Choroid plexus epithelial cell (primary cell): ENCODE measurements at regions not wholly inside any gene's neighbourhood (a gene's known extent, or its start where the extent isn't known, plus 50 kb on each side); places are given as distances from the start of the nearest gene placed in this dataset.
"Not testable (repeated sequence)": the region's sequence is repeated elsewhere in the genome, so short reads cannot be mapped to it uniquely, and the experiment has no call there.

Source experiments
- DNase-seq: peaks from one replicate; pipeline ENCODE4 v3.0.0-alpha.2; 2010; ENCODE audit warnings: low read depth
- H3K4me3 ChIP-seq: 2 replicates; pipeline ENCODE4 v1.5.1; 2011; ENCODE audit warnings: low read depth, mild to moderate bottlenecking, control low read depth, low read length, moderate library complexity
- CTCF ChIP-seq: conservative IDR thresholded peaks from 2 replicates; pipeline ENCODE4 v1.5.1; 2011; ENCODE audit warnings: low read depth, mild to moderate bottlenecking, control low read depth, inconsistent platforms, low read length, moderate library complexity

- DNase-seq = no peak
- no peak overlapping the region for H3K4me3 ChIP-seq
- TF ChIP-seq CTCF = no peak
Measured at GRCh38 chr6:168188369-168189199, 109.6 kb upstream of the FRMD1 start.

- no peak for DNase-seq
- TF ChIP-seq CTCF = no peak
- H3K4me3 ChIP-seq = no peak overlapping the region
Measured at GRCh38 chr6:168186438-168186837, 107.4 kb upstream of the FRMD1 start.

- H3K4me3 ChIP-seq, DNase-seq: not testable (repeated sequence)
Measured at GRCh38 chr6:168186018-168186417, 107.0 kb upstream of the FRMD1 start.

GRCh38 chr6:168184701-168185100 is 105.7 kb upstream of the FRMD1 start:
- no peak for TF ChIP-seq CTCF
- DNase-seq = no peak
- H3K4me3 ChIP-seq = no peak overlapping the region

GRCh38 chr6:168183613-168183970 is 104.6 kb upstream of the FRMD1 start:
- no peak for TF ChIP-seq CTCF
- DNase-seq = no peak
- no peak overlapping the region for H3K4me3 ChIP-seq

- no peak overlapping the region for H3K4me3 ChIP-seq
- TF ChIP-seq CTCF = no peak
- no peak for DNase-seq
Measured at GRCh38 chr6:168182908-168183612, 104.0 kb upstream of the FRMD1 start.

- no peak for DNase-seq
- H3K4me3 ChIP-seq = no peak overlapping the region
- no peak for TF ChIP-seq CTCF
Measured at GRCh38 chr6:168182366-168182765, 103.4 kb upstream of the FRMD1 start.
